ENCODE measurements at regions not wholly inside any gene's neighbourhood (a gene's known extent, or its start where the extent isn't known, plus 50 kb on each side); places are given as distances from the start of the nearest gene placed in this dataset.
"Not testable (repeated sequence)": the region's sequence is repeated elsewhere in the genome, so short reads cannot be mapped to it uniquely, and the experiment has no call there.

- DNase-seq = no peak
Measured at GRCh38 chr12:89796798-89797382, 88.3 kb upstream of the ATP2B1 start.

- DNase-seq = no peak
Measured at GRCh38 chr12:89793946-89794345, 85.3 kb upstream of the ATP2B1 start.

GRCh38 chr12:89791286-89791685, 82.6 kb upstream of the ATP2B1 start:
- DNase-seq = peak in 3 of 4 experiments; percentile 14 to 36 (median 33)

- DNase-seq = peak; percentile 85 to 97 (median 90)
Measured at GRCh38 chr12:89789862-89790261, 81.2 kb upstream of the ATP2B1 start.

GRCh38 chr12:89787763-89788162, 79.1 kb upstream of the ATP2B1 start:
- DNase-seq = peak in 3 of 4 experiments; percentile 12 to 37 (median 35)

- DNase-seq = no peak
Measured at GRCh38 chr12:89786177-89786810, 77.7 kb upstream of the ATP2B1 start.

- peak; percentile 9 to 59 (median 34) for DNase-seq
Measured at GRCh38 chr12:89783359-89784060, 74.9 kb upstream of the ATP2B1 start.

GRCh38 chr12:89782807-89783206, 74.2 kb upstream of the ATP2B1 start:
- no peak for DNase-seq

- DNase-seq = no peak
Measured at GRCh38 chr12:89781946-89782550, 73.4 kb upstream of the ATP2B1 start.

GRCh38 chr12:89781156-89781555, 72.5 kb upstream of the ATP2B1 start:
- DNase-seq = peak; percentile 65 to 82 (median 74)

- no peak for DNase-seq
Measured at GRCh38 chr12:89779090-89779489, 70.5 kb upstream of the ATP2B1 start.

- DNase-seq = no peak
Measured at GRCh38 chr12:89777733-89778379, 69.2 kb upstream of the ATP2B1 start.

GRCh38 chr12:89775986-89776365, 67.3 kb upstream of the ATP2B1 start:
- DNase-seq = no peak

- no peak for DNase-seq
Measured at GRCh38 chr12:89775063-89775985, 66.7 kb upstream of the ATP2B1 start.

- no peak for DNase-seq
Measured at GRCh38 chr12:89774645-89775044, 66.0 kb upstream of the ATP2B1 start.

- no peak for DNase-seq
Measured at GRCh38 chr12:89770391-89770790, 61.8 kb upstream of the ATP2B1 start.

GRCh38 chr12:89769483-89769818, 60.8 kb upstream of the ATP2B1 start:
- DNase-seq = no peak

GRCh38 chr12:89768586-89769482, 60.2 kb upstream of the ATP2B1 start:
- peak; percentile 84 to 97 (median 89) for DNase-seq

- DNase-seq = no peak
Measured at GRCh38 chr12:89765959-89766824, 57.6 kb upstream of the ATP2B1 start.

- DNase-seq = not testable (repeated sequence)
Measured at GRCh38 chr12:89764164-89764563, 55.5 kb upstream of the ATP2B1 start.

All from suppressor macrophage (primary cell).